OCI-LY7 (cell line): ENCODE measurements at regions not wholly inside any gene's neighbourhood (a gene's known extent, or its start where the extent isn't known, plus 50 kb on each side); places are given as distances from the start of the nearest gene placed in this dataset.

Experiments
- BruUV-seq: library from RNA; stranded (reverse); fragments of 400-500 nt; replicated peaks from 2 replicates; lab custom pipeline; 2021; lab: Mats Ljungman, UMichigan
- CTCF ChIA-PET: fragments of 300-600 bp; sonication (Branson Sonifier 250); formaldehyde crosslinking; loops from one replicate; lab custom pipeline; 2022; ENCODE audit warnings: antibody characterized with exemption; ENCODE audit not compliant: unreplicated experiment; lab: Charles Lee
- POLR2A ChIA-PET: fragments of 300-600 bp; sonication (Branson Sonifier 250); formaldehyde crosslinking; loops from one replicate; lab custom pipeline; 2022; ENCODE audit warnings: antibody characterized with exemption; lab: Charles Lee
- DNase-seq: peaks from one replicate; pipeline ENCODE4 v3.0.0-alpha.2; 2015; ENCODE audit warnings: low spot score
- H2AFZ ChIP-seq: fragments of 200-600 bp; sonication (generic), shearing (Covaris generic); 2 replicates; pipeline ENCODE4 v1.6.1; 2014; ENCODE audit warnings: mild to moderate bottlenecking, antibody characterized with exemption, low read length, moderate library complexity
- H3K27ac ChIP-seq: fragments of 200-600 bp; sonication (generic); 2 replicates; pipeline ENCODE4 v1.5.1; 2014; ENCODE audit warnings: mixed run types, low read depth, mild to moderate bottlenecking, moderate library complexity, low read length, inconsistent platforms; ENCODE audit not compliant: poor library complexity, severe bottlenecking
- H3K36me3 ChIP-seq: fragments of 200-600 bp; sonication (generic); 2 replicates; pipeline ENCODE4 v1.6.1; 2014; ENCODE audit warnings: mild to moderate bottlenecking, antibody characterized with exemption, low read length, moderate library complexity, mixed read lengths; ENCODE audit not compliant: insufficient read depth
- H3K4me1 ChIP-seq: fragments of 200-600 bp; sonication (generic); 2 replicates; pipeline ENCODE4 v1.5.1; 2014; ENCODE audit warnings: mild to moderate bottlenecking, low read length; ENCODE audit not compliant: insufficient read depth, poor library complexity, severe bottlenecking
- H3K4me2 ChIP-seq: fragments of 200-600 bp; sonication (generic); 2 replicates; pipeline ENCODE4 v1.6.1; 2014; ENCODE audit warnings: mild to moderate bottlenecking, low read length
- H3K4me3 ChIP-seq: fragments of 200-600 bp; sonication (generic); 2 replicates; pipeline ENCODE4 v1.5.1; 2014; ENCODE audit warnings: mild to moderate bottlenecking, low read depth, low read length; ENCODE audit not compliant: poor library complexity, severe bottlenecking
- H3K79me2 ChIP-seq: fragments of 200-600 bp; sonication (generic); 2 replicates; pipeline ENCODE4 v1.6.1; 2016; ENCODE audit warnings: low read depth, mild to moderate bottlenecking, low read length, moderate library complexity, mixed read lengths; ENCODE audit not compliant: insufficient read depth
- H3K9me2 ChIP-seq: fragments of 200-600 bp; sonication (generic); 2 replicates; pipeline ENCODE4 v1.6.1; 2016; ENCODE audit warnings: mild to moderate bottlenecking, low read length, mixed read lengths; ENCODE audit not compliant: insufficient read depth
- H3K9me3 ChIP-seq: fragments of 200-600 bp; sonication (generic); 2 replicates; pipeline ENCODE4 v1.6.1; 2014; ENCODE audit warnings: mild to moderate bottlenecking, mixed run types, low read length, mixed read lengths
- H4K20me1 ChIP-seq: fragments of 200-600 bp; sonication (generic); 2 replicates; pipeline ENCODE4 v1.6.1; 2014; ENCODE audit warnings: mild to moderate bottlenecking, antibody characterized with exemption, low read length, moderate library complexity, mixed read lengths; ENCODE audit not compliant: insufficient read depth
- EZH2phosphoT487 ChIP-seq: fragments of 200-600 bp; sonication (generic); IDR thresholded peaks from 2 replicates; pipeline ENCODE4 v1.6.1; 2018; ENCODE audit warnings: low read depth, borderline replicate concordance, mild to moderate bottlenecking, mixed run types, antibody characterized with exemption, low read length, moderate library complexity, mixed read lengths
- intact Hi-C: fragments of 100-400 bp; cut with micrococcal nuclease; formaldehyde crosslinking; loops from one replicate; pipeline ENCODE4 v1.10.0; 2022; ENCODE audit not compliant: unreplicated experiment
- TF ChIP-seq, protein P1 (sequence below): fragments of 200-600 bp; sonication (generic); conservative IDR thresholded peaks from 2 replicates; pipeline ENCODE4 v1.5.1; 2014; ENCODE audit warnings: mild to moderate bottlenecking, antibody characterized with exemption, low read length, moderate library complexity, mixed read lengths

DNA sequence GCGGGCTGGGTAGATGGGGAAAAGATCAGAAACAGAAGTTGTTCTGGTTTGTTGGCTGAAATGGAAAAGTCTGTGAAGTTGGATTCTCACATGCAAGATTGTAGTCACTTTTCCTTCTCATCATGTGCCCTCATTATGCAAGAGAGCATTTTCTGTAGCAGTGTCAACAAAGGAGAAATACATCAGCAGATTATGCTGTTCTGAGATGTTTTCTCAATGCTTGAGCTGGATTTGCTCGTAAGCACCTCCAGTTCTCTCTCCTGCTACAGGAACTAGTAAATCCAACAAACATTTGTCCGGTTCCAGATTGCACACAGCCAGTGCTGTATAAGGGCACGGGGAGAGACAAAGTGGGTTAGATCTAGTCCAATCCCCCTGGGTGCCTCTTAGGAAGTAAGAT is 90.0 kb downstream of the GATA3 start:
- BruUV-seq = no TSS peak
- no peaks in the 10 kb centered on the region for H3K4me1 ChIP-seq
- no peaks in the 10 kb centered on the region for H3K9me3 ChIP-seq
- no peak overlapping the region for H3K4me2 ChIP-seq
- no peaks in the 10 kb centered on the region for H3K9me2 ChIP-seq
- CTCF ChIA-PET = no interaction called here
- POLR2A ChIA-PET = no interaction called here
- no peak for DNase-seq
- H3K27ac ChIP-seq = no peak overlapping the region
- no peaks in the 10 kb centered on the region for H3K36me3 ChIP-seq
- no peak overlapping the region for H3K4me3 ChIP-seq
- no peaks in the 10 kb centered on the region for H3K79me2 ChIP-seq
- no peak for TF ChIP-seq EZH2phosphoT487
- TF ChIP-seq, protein P1, sequence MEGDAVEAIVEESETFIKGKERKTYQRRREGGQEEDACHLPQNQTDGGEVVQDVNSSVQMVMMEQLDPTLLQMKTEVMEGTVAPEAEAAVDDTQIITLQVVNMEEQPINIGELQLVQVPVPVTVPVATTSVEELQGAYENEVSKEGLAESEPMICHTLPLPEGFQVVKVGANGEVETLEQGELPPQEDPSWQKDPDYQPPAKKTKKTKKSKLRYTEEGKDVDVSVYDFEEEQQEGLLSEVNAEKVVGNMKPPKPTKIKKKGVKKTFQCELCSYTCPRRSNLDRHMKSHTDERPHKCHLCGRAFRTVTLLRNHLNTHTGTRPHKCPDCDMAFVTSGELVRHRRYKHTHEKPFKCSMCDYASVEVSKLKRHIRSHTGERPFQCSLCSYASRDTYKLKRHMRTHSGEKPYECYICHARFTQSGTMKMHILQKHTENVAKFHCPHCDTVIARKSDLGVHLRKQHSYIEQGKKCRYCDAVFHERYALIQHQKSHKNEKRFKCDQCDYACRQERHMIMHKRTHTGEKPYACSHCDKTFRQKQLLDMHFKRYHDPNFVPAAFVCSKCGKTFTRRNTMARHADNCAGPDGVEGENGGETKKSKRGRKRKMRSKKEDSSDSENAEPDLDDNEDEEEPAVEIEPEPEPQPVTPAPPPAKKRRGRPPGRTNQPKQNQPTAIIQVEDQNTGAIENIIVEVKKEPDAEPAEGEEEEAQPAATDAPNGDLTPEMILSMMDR = no peak
- no peak overlapping the region for H2AFZ ChIP-seq
- no peaks in the 10 kb centered on the region for H4K20me1 ChIP-seq
- intact Hi-C loops = no loop called here

DNA sequence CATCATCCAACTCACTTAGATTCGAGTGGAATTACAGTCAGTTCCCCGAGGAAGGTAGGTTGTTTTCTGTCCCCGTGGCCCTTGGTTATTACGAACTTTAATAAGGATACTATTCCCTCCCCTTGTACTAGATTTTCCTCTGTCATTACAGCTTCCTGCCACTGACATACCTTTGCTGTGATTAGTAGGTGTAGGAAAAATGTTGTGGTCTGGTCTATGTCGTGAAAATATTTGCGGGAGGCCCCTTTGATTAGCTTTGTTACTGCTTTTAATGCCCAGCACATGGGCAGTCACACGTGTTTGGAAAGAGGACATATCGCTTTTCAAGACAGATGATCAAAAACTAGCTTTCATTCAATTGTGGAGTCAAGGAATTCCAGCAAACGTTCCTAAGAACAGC is 92.2 kb downstream of the GATA3 start:
- no TSS peak for BruUV-seq
- TF ChIP-seq EZH2phosphoT487 = no peak
- TF ChIP-seq, protein P1 = no peak
- ChIA-PET CTCF (no interaction called here), POLR2A (no interaction called here)
- Histone ChIP-seq H3K79me2 (no peaks in the 10 kb centered on the region), H4K20me1 (no peaks in the 10 kb centered on the region), H3K4me3 (no peak overlapping the region), H3K9me3 (no peaks in the 10 kb centered on the region), H3K36me3 (no peaks in the 10 kb centered on the region), H3K9me2 (no peaks in the 10 kb centered on the region), H3K4me2 (no peak overlapping the region), H3K4me1 (no peaks in the 10 kb centered on the region), H2AFZ (no peak overlapping the region), H3K27ac (no peak overlapping the region)
- no peak for DNase-seq
- intact Hi-C loops = no loop called here

DNA sequence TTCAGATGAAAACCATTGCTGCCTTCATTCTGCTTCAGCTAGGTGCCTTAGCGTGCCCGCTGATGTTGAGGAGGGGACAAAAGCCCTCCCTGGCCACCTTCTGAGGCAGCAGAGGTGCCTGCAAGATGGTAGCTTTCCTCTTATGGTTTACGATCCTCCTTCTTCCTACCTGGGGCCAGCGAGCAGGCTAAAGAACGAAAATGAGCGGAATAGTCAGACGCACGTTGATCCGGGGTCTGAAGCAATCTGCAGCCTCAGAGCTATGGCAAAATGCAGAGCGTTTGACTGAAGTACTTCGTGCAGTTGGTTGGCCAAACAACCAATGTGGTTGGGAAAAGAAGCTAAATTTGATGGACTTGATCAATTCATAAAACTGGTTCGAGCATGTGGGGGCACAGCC is 95.5 kb downstream of the GATA3 start:
- no peak for DNase-seq
- H3K4me1 ChIP-seq = no peaks in the 10 kb centered on the region
- H3K4me2 ChIP-seq = no peak overlapping the region
- no peak overlapping the region for H3K27ac ChIP-seq
- H4K20me1 ChIP-seq = no peaks in the 10 kb centered on the region
- ChIA-PET CTCF (no interaction called here), POLR2A (interaction anchor here (0.6 to 0.9 kb wide), 3 partner anchors 28 to 451 kb away, joined by 3 to 4 read pairs (median 3); no protein-coding TSS in a partner anchor)
- no peaks in the 10 kb centered on the region for H3K9me2 ChIP-seq
- H3K9me3 ChIP-seq = no peaks in the 10 kb centered on the region
- no peaks in the 10 kb centered on the region for H3K36me3 ChIP-seq
- no TSS peak for BruUV-seq
- no peak for TF ChIP-seq EZH2phosphoT487
- TF ChIP-seq, protein P1 = no peak
- no peaks in the 10 kb centered on the region for H3K79me2 ChIP-seq
- intact Hi-C loops = no loop called here
- no peak overlapping the region for H3K4me3 ChIP-seq
- H2AFZ ChIP-seq = no peak overlapping the region
